Nucleus accumbens (tissue), 56 donors: ENCODE measurements at regions not wholly inside any gene's neighbourhood (a gene's known extent, or its start where the extent isn't known, plus 50 kb on each side); places are given as distances from the start of the nearest gene placed in this dataset.

ENCODE experiments used
- DNase-seq, 56 donors: peaks; one replicate each; lab custom pipeline; 2025; lab: John Stamatoyannopoulos, UW

- DNase-seq: no peak
Measured at GRCh38 chr4:162403419-162403818, 239.6 kb upstream of the FSTL5 start.

GRCh38 chr4:162401021-162401420, 237.2 kb upstream of the FSTL5 start:
- DNase-seq: no peak

- DNase-seq: no peak
Measured at GRCh38 chr4:162392946-162393345, 229.1 kb upstream of the FSTL5 start.

GRCh38 chr4:162366146-162366545, 202.3 kb upstream of the FSTL5 start:
- no peak for DNase-seq

GRCh38 chr4:162364651-162365050, 200.9 kb upstream of the FSTL5 start:
- no peak for DNase-seq

GRCh38 chr4:162360369-162361149, 196.8 kb upstream of the FSTL5 start:
- DNase-seq: no peak

- DNase-seq: no peak
Measured at GRCh38 chr4:162356181-162356580, 192.4 kb upstream of the FSTL5 start.

- DNase-seq: peak in 2 of 56 donors; percentile 0 to 4
Measured at GRCh38 chr4:162352580-162353107, 188.8 kb upstream of the FSTL5 start.

- DNase-seq: no peak
Measured at GRCh38 chr4:162350331-162350730, 186.5 kb upstream of the FSTL5 start.

- DNase-seq: no peak
Measured at GRCh38 chr4:162349395-162349794, 185.6 kb upstream of the FSTL5 start.

- DNase-seq: no peak
Measured at GRCh38 chr4:162347842-162348213, 184.0 kb upstream of the FSTL5 start.

- no peak for DNase-seq
Measured at GRCh38 chr4:162347156-162347841, 183.5 kb upstream of the FSTL5 start.

GRCh38 chr4:162343967-162344366, 180.2 kb upstream of the FSTL5 start:
- DNase-seq: no peak

GRCh38 chr4:162341533-162341932, 177.7 kb upstream of the FSTL5 start:
- DNase-seq: no peak

GRCh38 chr4:162323919-162324318, 160.1 kb upstream of the FSTL5 start:
- DNase-seq: no peak

GRCh38 chr4:162322054-162322453, 158.3 kb upstream of the FSTL5 start:
- DNase-seq: no peak

- no peak for DNase-seq
Measured at GRCh38 chr4:162285753-162286152, 122.0 kb upstream of the FSTL5 start.

- no peak for DNase-seq
Measured at GRCh38 chr4:162282684-162283083, 118.9 kb upstream of the FSTL5 start.

- peak in 4 of 56 donors; percentile 0 to 19 (median 0) for DNase-seq
Measured at GRCh38 chr4:162274354-162274753, 110.6 kb upstream of the FSTL5 start.

- no peak for DNase-seq
Measured at GRCh38 chr4:162272215-162272614, 108.4 kb upstream of the FSTL5 start.

- no peak for DNase-seq
Measured at GRCh38 chr4:162268911-162269310, 105.1 kb upstream of the FSTL5 start.

GRCh38 chr4:162265802-162266201, 102.0 kb upstream of the FSTL5 start:
- DNase-seq: no peak
